Neural progenitor cell (in vitro differentiated cells): ENCODE measurements at regions not wholly inside any gene's neighbourhood (a gene's known extent, or its start where the extent isn't known, plus 50 kb on each side); places are given as distances from the start of the nearest gene placed in this dataset.

Source experiments
- DNase-seq: peaks from one replicate; pipeline ENCODE4 v3.0.0-alpha.2; 2016; ENCODE audit warnings: low spot score
- H2AFZ ChIP-seq: fragments of 200-600 bp; sonication (generic); replicated peaks from 2 replicates; pipeline ENCODE4 v1.6.1; 2016; ENCODE audit warnings: antibody characterized with exemption
- H3F3A ChIP-seq: fragments of 200-600 bp; sonication (generic); 2 replicates; pipeline ENCODE4 v1.6.1; 2016; ENCODE audit warnings: antibody characterized with exemption, low read depth
- H3K27ac ChIP-seq: fragments of 200-600 bp; sonication (generic); 2 replicates; pipeline ENCODE4 v1.5.1; 2016; ENCODE audit warnings: mild to moderate bottlenecking
- H3K27me3 ChIP-seq: fragments of 200-600 bp; sonication (generic); 2 replicates; pipeline ENCODE4 v1.6.1; 2016; ENCODE audit warnings: mild to moderate bottlenecking, moderate library complexity
- H3K36me3 ChIP-seq: fragments of 200-600 bp; sonication (generic); 2 replicates; pipeline ENCODE4 v1.5.1; 2016
- H3K4me1 ChIP-seq: fragments of 200-600 bp; sonication (generic); 2 replicates; pipeline ENCODE4 v1.6.1; 2016; ENCODE audit warnings: mixed run types
- H3K4me2 ChIP-seq: fragments of 200-600 bp; sonication (generic); 2 replicates; pipeline ENCODE4 v1.6.1; 2016
- H3K4me3 ChIP-seq: fragments of 200-600 bp; sonication (generic); 2 replicates; pipeline ENCODE4 v1.5.1; 2016
- H3K79me2 ChIP-seq: fragments of 200-600 bp; sonication (generic); 2 replicates; pipeline ENCODE4 v1.6.1; 2016; ENCODE audit warnings: low read depth
- H3K9ac ChIP-seq: fragments of 200-600 bp; sonication (generic); 2 replicates; pipeline ENCODE4 v1.6.1; 2016
- H3K9me3 ChIP-seq: fragments of 200-600 bp; sonication (generic); 2 replicates; pipeline ENCODE4 v1.5.1; 2016; ENCODE audit warnings: low read depth
- H4K20me1 ChIP-seq: fragments of 200-600 bp; sonication (generic); 2 replicates; pipeline ENCODE4 v1.6.1; 2016; ENCODE audit warnings: low read depth
- H3K27ac Mint-ChIP-seq: 3 replicates; pipeline ENCODE4 v1.8.0; 2021; ENCODE audit warnings: mixed read lengths
- H3K27me3 Mint-ChIP-seq: 2 replicates; pipeline ENCODE4 v1.8.0; 2022; ENCODE audit warnings: low read depth, mild to moderate bottlenecking, inconsistent platforms, moderate library complexity, mixed read lengths; ENCODE audit not compliant: insufficient read depth
- H3K36me3 Mint-ChIP-seq: 3 replicates; pipeline ENCODE4 v1.8.0; 2021; ENCODE audit warnings: mixed read lengths
- H3K4me1 Mint-ChIP-seq: 3 replicates; pipeline ENCODE4 v1.8.0; 2021; ENCODE audit warnings: mixed read lengths
- H3K4me3 Mint-ChIP-seq: 3 replicates; pipeline ENCODE4 v1.8.0; 2021; ENCODE audit warnings: mild to moderate bottlenecking, moderate library complexity, mixed read lengths
- H3K9me3 Mint-ChIP-seq: 3 replicates; pipeline ENCODE4 v1.8.0; 2020; ENCODE audit warnings: mixed read lengths
- CTCF ChIP-seq: fragments of 200-600 bp; sonication (generic); IDR thresholded peaks from 2 replicates; pipeline ENCODE4 v1.5.1; 2017; ENCODE audit warnings: antibody characterized with exemption, mild to moderate bottlenecking
- EZH2 ChIP-seq: fragments of 200-600 bp; sonication (generic); IDR thresholded peaks from 2 replicates; pipeline ENCODE4 v1.6.1; 2017; ENCODE audit warnings: antibody characterized with exemption, mild to moderate bottlenecking, moderate library complexity
- EZH2phosphoT487 ChIP-seq: fragments of 200-600 bp; sonication (generic); IDR thresholded peaks from 2 replicates; pipeline ENCODE4 v1.6.1; 2017; ENCODE audit warnings: antibody characterized with exemption

- no peak for DNase-seq
- peaks cover 5% of the 10 kb centered on the region for H3K4me1 Mint-ChIP-seq
Observed at GRCh38 chr2:204339212-204339715, 206.0 kb upstream of the PARD3B start.

GRCh38 chr2:204340511-204340910 lies 204.8 kb upstream of the PARD3B start:
- Histone ChIP-seq H3K36me3 (no peaks in the 10 kb centered on the region), H3K27me3 (no peaks in the 10 kb centered on the region), H3K4me3 (no peak overlapping the region), H3K9me3 (no peaks in the 10 kb centered on the region), H3K4me2 (no peak overlapping the region), H3K9ac (no peak overlapping the region), H3K4me1 (peaks cover 12% of the 10 kb centered on the region), H3K27ac (no peak overlapping the region), H4K20me1 (no peaks in the 10 kb centered on the region), H3F3A (no peaks in the 10 kb centered on the region), H3K79me2 (no peaks in the 10 kb centered on the region), H2AFZ (no peak overlapping the region)
- no peak overlapping the region for H3K27ac Mint-ChIP-seq
- no peak overlapping the region for H3K4me3 Mint-ChIP-seq
- peaks cover 2% of the 10 kb centered on the region for H3K27me3 Mint-ChIP-seq
- H3K4me1 Mint-ChIP-seq, result peaks cover 4% of the 10 kb centered on the region
- TF ChIP-seq EZH2phosphoT487 (no peak), CTCF (no peak), EZH2 (no peak)
- no peaks in the 10 kb centered on the region for H3K9me3 Mint-ChIP-seq
- no peaks in the 10 kb centered on the region for H3K36me3 Mint-ChIP-seq
- DNase-seq, result no peak

More at GRCh38 chr2:204339212-204339715, 206.0 kb upstream of the PARD3B start:
- Histone ChIP-seq H3K79me2 (no peaks in the 10 kb centered on the region), H3K9me3 (no peaks in the 10 kb centered on the region), H4K20me1 (no peaks in the 10 kb centered on the region), H3K27ac (no peak overlapping the region), H3K4me3 (no peak overlapping the region), H3F3A (no peaks in the 10 kb centered on the region), H2AFZ (no peak overlapping the region), H3K4me1 (peaks cover 12% of the 10 kb centered on the region), H3K4me2 (no peak overlapping the region), H3K27me3 (no peaks in the 10 kb centered on the region), H3K9ac (no peak overlapping the region), H3K36me3 (no peaks in the 10 kb centered on the region)
- H3K9me3 Mint-ChIP-seq, result no peaks in the 10 kb centered on the region
- no peaks in the 10 kb centered on the region for H3K36me3 Mint-ChIP-seq
- H3K4me3 Mint-ChIP-seq, result no peak overlapping the region
- TF ChIP-seq EZH2 (no peak), EZH2phosphoT487 (no peak), CTCF (no peak)
- peaks cover 2% of the 10 kb centered on the region for H3K27me3 Mint-ChIP-seq
- no peak overlapping the region for H3K27ac Mint-ChIP-seq

- Histone ChIP-seq H3K79me2 (no peaks in the 10 kb centered on the region), H3K36me3 (no peaks in the 10 kb centered on the region), H3F3A (no peaks in the 10 kb centered on the region), H3K27ac (no peak overlapping the region), H3K4me2 (no peak overlapping the region), H3K4me1 (peaks cover 12% of the 10 kb centered on the region), H2AFZ (no peak overlapping the region), H3K27me3 (no peaks in the 10 kb centered on the region), H4K20me1 (no peaks in the 10 kb centered on the region), H3K4me3 (no peak overlapping the region), H3K9me3 (no peaks in the 10 kb centered on the region), H3K9ac (no peak overlapping the region)
- Mint-ChIP-seq H3K4me1 (no peaks in the 10 kb centered on the region), H3K4me3 (no peak overlapping the region), H3K9me3 (no peaks in the 10 kb centered on the region), H3K27ac (no peak overlapping the region), H3K27me3 (no peaks in the 10 kb centered on the region), H3K36me3 (no peaks in the 10 kb centered on the region)
- no peak for DNase-seq
- no peak for TF ChIP-seq EZH2
- TF ChIP-seq EZH2phosphoT487, result no peak
Observed at GRCh38 chr2:204341887-204342276, 203.4 kb upstream of the PARD3B start.

- H3K27me3 Mint-ChIP-seq, result no peaks in the 10 kb centered on the region
- H3K4me3 Mint-ChIP-seq, result no peak overlapping the region
- Histone ChIP-seq H3K27me3 (no peaks in the 10 kb centered on the region), H3K4me1 (peaks cover 5% of the 10 kb centered on the region), H3K4me2 (no peak overlapping the region), H4K20me1 (no peaks in the 10 kb centered on the region), H3F3A (no peaks in the 10 kb centered on the region), H3K9me3 (no peaks in the 10 kb centered on the region), H2AFZ (no peak overlapping the region), H3K4me3 (no peak overlapping the region), H3K27ac (no peak overlapping the region), H3K36me3 (no peaks in the 10 kb centered on the region), H3K9ac (no peak overlapping the region), H3K79me2 (no peaks in the 10 kb centered on the region)
- H3K27ac Mint-ChIP-seq, result no peak overlapping the region
- TF ChIP-seq CTCF (no peak), EZH2phosphoT487 (no peak), EZH2 (no peak)
- peaks cover 3% of the 10 kb centered on the region for H3K9me3 Mint-ChIP-seq
- no peaks in the 10 kb centered on the region for H3K36me3 Mint-ChIP-seq
- no peaks in the 10 kb centered on the region for H3K4me1 Mint-ChIP-seq
- no peak for DNase-seq
Observed at GRCh38 chr2:204343685-204344084, 201.6 kb upstream of the PARD3B start.
